HCT116 (cell line): ENCODE measurements at regions not wholly inside any gene's neighbourhood (a gene's known extent, or its start where the extent isn't known, plus 50 kb on each side); places are given as distances from the start of the nearest gene placed in this dataset.

Source experiments
- ATAC-seq: fragments of 200-7000 bp; cut with Tn5 transposase; 2 replicates; pipeline ENCODE4 v1.9.1; 2020; ENCODE audit warnings: mild to moderate bottlenecking, moderate library complexity
- BruUV-seq: library from RNA; stranded (reverse); fragments of 400-500 nt; replicated peaks from 2 replicates; lab custom pipeline; 2021; lab: Mats Ljungman, UMichigan
- CTCF ChIA-PET: fragments of 300-600 bp; sonication (Branson Sonifier 250); formaldehyde crosslinking; loops from one replicate; lab custom pipeline; 2021; ENCODE audit warnings: antibody characterized with exemption; lab: Charles Lee
- POLR2A ChIA-PET: fragments of 300-600, 350-600 bp; sonication (Branson Sonifier 250); formaldehyde crosslinking; loops from one replicate; lab custom pipeline; 2021; ENCODE audit warnings: antibody characterized with exemption; lab: Charles Lee
- RAD21 ChIA-PET, 2 experiments: fragments of 300-600 bp; sonication (Branson Sonifier 250); formaldehyde crosslinking; loops; one replicate each; lab custom pipeline; 2023; ENCODE audit warnings: low total read pairs in 2 of 2; ENCODE audit not compliant: uncharacterized antibody in 2 of 2, unreplicated experiment in 2 of 2, low non-redundant PET in 1 of 2; lab: Charles Lee
- DNase-seq: peaks from one replicate; pipeline ENCODE4 v3.0.0-alpha.2; 2010; ENCODE audit warnings: low read depth, low spot score
- H2AFZ ChIP-seq: fragments of 200-600 bp; shearing (Covaris generic), sonication (generic); 2 replicates; pipeline ENCODE4 v1.6.1; 2017; ENCODE audit warnings: low read depth, mixed run types, mixed read lengths, antibody characterized with exemption, low read length; ENCODE audit not compliant: poor library complexity, severe bottlenecking
- H3K27ac ChIP-seq: 2 replicates; pipeline ENCODE4 v1.5.1; 2012; ENCODE audit warnings: low read depth, low read length
- H3K27me3 ChIP-seq: fragments of 200-600 bp; sonication (generic); 2 replicates; pipeline ENCODE4 v1.6.1; 2016; ENCODE audit warnings: mixed run types, low read length, mixed read lengths; ENCODE audit not compliant: insufficient read depth
- H3K36me3 ChIP-seq, 2 experiments: fragments of 200-500 bp in 1 of 2; fragments of 200-600 bp in 1 of 2; sonication (Bioruptor generic) in 1 of 2; sonication (generic) in 1 of 2; 2 replicates each; pipeline versions ENCODE4 v1.5.1 to v1.6.1; 2014 to 2016; ENCODE audit warnings: low read length in 2 of 2, inconsistent platforms in 1 of 2, mixed read lengths in 1 of 2, mixed run types in 1 of 2; ENCODE audit not compliant: insufficient read depth in 2 of 2, control insufficient read depth in 1 of 2
- H3K4me1 ChIP-seq, 2 experiments: fragments of 200-600 bp in 1 of 2; sonication (generic) in 1 of 2; 2 replicates each; pipeline versions ENCODE4 v1.5.1 to v1.6.1; 2012 to 2017; ENCODE audit warnings: low read length in 2 of 2, inconsistent platforms in 1 of 2, mild to moderate bottlenecking in 1 of 2, mixed read lengths in 1 of 2, mixed run types in 1 of 2, moderate library complexity in 1 of 2; ENCODE audit not compliant: insufficient read depth in 2 of 2, control insufficient read depth in 1 of 2
- H3K4me2 ChIP-seq: fragments of 200-600 bp; sonication (generic); 2 replicates; pipeline ENCODE4 v1.6.1; 2017; ENCODE audit warnings: mixed run types, low read length, mixed read lengths
- H3K4me3 ChIP-seq, 2 experiments: fragments of 200-600 bp in 1 of 2; sonication (generic) in 1 of 2; replicated peaks in 1 of 2; 2 replicates each; pipeline ENCODE4 v1.5.1; 2011 to 2016; ENCODE audit warnings: low read length in 2 of 2, control low read depth in 1 of 2, low read depth in 1 of 2, mild to moderate bottlenecking in 1 of 2, mixed read lengths in 1 of 2, mixed run types in 1 of 2
- H3K79me2 ChIP-seq: fragments of 200-600 bp; sonication (generic); 2 replicates; pipeline ENCODE4 v1.6.1; 2017; ENCODE audit warnings: mild to moderate bottlenecking, mixed run types, low read length, moderate library complexity, mixed read lengths; ENCODE audit not compliant: insufficient read depth
- H3K9ac ChIP-seq: fragments of 200-600 bp; sonication (generic); 2 replicates; pipeline ENCODE4 v1.6.1; 2016; ENCODE audit warnings: low read length, mixed read lengths
- H3K9me2 ChIP-seq: fragments of 200-600 bp; sonication (generic), shearing (Covaris generic); 2 replicates; pipeline ENCODE4 v1.6.1; 2017; ENCODE audit warnings: mixed run types, mild to moderate bottlenecking, moderate library complexity; ENCODE audit not compliant: insufficient read depth
- H3K9me3 ChIP-seq, 2 experiments: fragments of 200-500 bp in 1 of 2; fragments of 200-600 bp in 1 of 2; sonication (Bioruptor generic) in 1 of 2; sonication (generic) in 1 of 2; 2 replicates each; pipeline ENCODE4 v1.6.1; 2014 to 2017; ENCODE audit warnings: low read length in 2 of 2, mixed read lengths in 2 of 2, inconsistent platforms in 1 of 2, low read depth in 1 of 2, mild to moderate bottlenecking in 1 of 2, mixed run types in 1 of 2, moderate library complexity in 1 of 2; ENCODE audit not compliant: control insufficient read depth in 1 of 2, insufficient read depth in 1 of 2
- H4K20me1 ChIP-seq: fragments of 200-600 bp; sonication (generic), shearing (Covaris generic); 2 replicates; pipeline ENCODE4 v1.6.1; 2017; ENCODE audit warnings: mixed run types, mild to moderate bottlenecking, moderate library complexity; ENCODE audit not compliant: insufficient read depth
- ATF3 ChIP-seq: IDR thresholded peaks from 2 replicates; pipeline ENCODE4 v1.6.1; 2012
- CBX3 ChIP-seq: IDR thresholded peaks from 2 replicates; pipeline ENCODE4 v1.6.1; 2012; ENCODE audit warnings: low read depth
- CEBPB ChIP-seq: IDR thresholded peaks from 2 replicates; pipeline ENCODE4 v1.6.1; 2012; ENCODE audit warnings: low read depth
- EZH2phosphoT487 ChIP-seq: fragments of 200-600 bp; IDR thresholded peaks from 2 replicates; pipeline ENCODE4 v1.6.1; 2018; ENCODE audit warnings: antibody characterized with exemption, borderline replicate concordance
- JUND ChIP-seq: IDR thresholded peaks from 2 replicates; pipeline ENCODE4 v1.6.1; 2012
- POLR2A ChIP-seq: IDR thresholded peaks from 2 replicates; pipeline ENCODE4 v1.7.0; 2011; ENCODE audit warnings: borderline replicate concordance; ENCODE audit not compliant: insufficient read depth, insufficient read length; ENCODE audit errors: extremely low read depth
- POLR2AphosphoS5 ChIP-seq: IDR thresholded peaks from 2 replicates; pipeline ENCODE4 v1.6.1; 2011; ENCODE audit warnings: mild to moderate bottlenecking, low read depth, low read length, moderate library complexity
- RAD21 ChIP-seq: IDR thresholded peaks from 2 replicates; pipeline ENCODE4 v1.6.1; 2012; ENCODE audit warnings: low read depth, mild to moderate bottlenecking
- REST ChIP-seq: IDR thresholded peaks from 2 replicates; pipeline ENCODE4 v1.6.1; 2012; ENCODE audit warnings: low read depth
- SIN3A ChIP-seq: IDR thresholded peaks from 2 replicates; pipeline ENCODE4 v1.6.1; 2012; ENCODE audit warnings: low read depth
- SP1 ChIP-seq: IDR thresholded peaks from 2 replicates; pipeline ENCODE4 v1.6.1; 2012; ENCODE audit warnings: low read depth
- SRF ChIP-seq: IDR thresholded peaks from 2 replicates; pipeline ENCODE4 v1.6.1; 2012; ENCODE audit warnings: low read depth
- YY1 ChIP-seq: IDR thresholded peaks from 2 replicates; pipeline ENCODE4 v1.6.1; 2011; ENCODE audit warnings: low read length, low read depth, moderate library complexity, mild to moderate bottlenecking; ENCODE audit not compliant: insufficient replicate concordance; ENCODE audit errors: extremely low read depth
- ZBTB33 ChIP-seq: IDR thresholded peaks from 2 replicates; pipeline ENCODE4 v1.6.1; 2011; ENCODE audit warnings: mild to moderate bottlenecking, low read length, moderate library complexity; ENCODE audit not compliant: insufficient replicate concordance; ENCODE audit errors: extremely low read depth
- ZNF274 ChIP-seq: fragments of 200-500 bp; sonication (Bioruptor generic); IDR thresholded peaks from 2 replicates; pipeline ENCODE4 v1.6.1; 2014; ENCODE audit warnings: mild to moderate bottlenecking, low read depth, low read length, inconsistent platforms
- intact Hi-C: fragments of 100-400 bp; cut with micrococcal nuclease; formaldehyde crosslinking; loops from 2 replicates; pipeline ENCODE4 v1.10.0; 2022

- intact Hi-C loops = no loop called here
- no peak for ATAC-seq
- CTCF ChIA-PET = no interaction called here
Observed at GRCh38 chr3:154979331-154979730, 100.8 kb upstream of the MME start.

GRCh38 chr3:154977666-154978065, 102.5 kb upstream of the MME start:
- ATAC-seq = no peak
- no peak overlapping the region for H3K9ac ChIP-seq
- RAD21 ChIA-PET = no interaction called here
- POLR2A ChIA-PET = interaction anchor here (0.7 kb wide), 1 partner anchor 36 kb away, joined by 3 read pairs; no protein-coding TSS in a partner anchor
- no TSS peak for BruUV-seq
- intact Hi-C loops = no loop called here
- no peaks in the 10 kb centered on the region for H3K79me2 ChIP-seq
- no peak overlapping the region for H2AFZ ChIP-seq
- CTCF ChIA-PET = no interaction called here
- H3K4me3 ChIP-seq = no peak overlapping the region
- no peaks in the 10 kb centered on the region for H3K4me1 ChIP-seq
- no peaks in the 10 kb centered on the region for H3K36me3 ChIP-seq
- no peak overlapping the region for H3K4me2 ChIP-seq
- no peaks in the 10 kb centered on the region for H3K27me3 ChIP-seq
- no peaks in the 10 kb centered on the region for H4K20me1 ChIP-seq
- DNase-seq = no peak
- no peak overlapping the region for H3K27ac ChIP-seq
- H3K9me2 ChIP-seq = no peaks in the 10 kb centered on the region
- H3K9me3 ChIP-seq = no peaks in the 10 kb centered on the region
- TF ChIP-seq REST (no peak), EZH2phosphoT487 (no peak), ZNF274 (no peak), SIN3A (no peak), POLR2AphosphoS5 (no peak), RAD21 (no peak), CBX3 (no peak), JUND (no peak), ATF3 (no peak), SP1 (no peak), YY1 (no peak), ZBTB33 (no peak), POLR2A (no peak), CEBPB (no peak), SRF (no peak)

More at GRCh38 chr3:154979331-154979730, 100.8 kb upstream of the MME start:
- POLR2A ChIA-PET = no interaction called here
- Histone ChIP-seq H3K4me3 (no peak overlapping the region), H3K9ac (no peak overlapping the region), H3K4me1 (no peaks in the 10 kb centered on the region), H3K9me3 (no peaks in the 10 kb centered on the region), H3K36me3 (no peaks in the 10 kb centered on the region), H3K4me2 (no peak overlapping the region), H2AFZ (no peak overlapping the region), H3K27me3 (no peaks in the 10 kb centered on the region), H4K20me1 (no peaks in the 10 kb centered on the region), H3K79me2 (no peaks in the 10 kb centered on the region)
- no peak for DNase-seq
- RAD21 ChIA-PET = no interaction called here
- TF ChIP-seq EZH2phosphoT487 = no peak
- TF ChIP-seq ATF3 = no peak
- TF ChIP-seq, all 23 proteins: peak for 0
- H3K27ac ChIP-seq = no peak overlapping the region
- no TSS peak for BruUV-seq
- H3K9me2 ChIP-seq = no peaks in the 10 kb centered on the region
